HCT116 (cell line): ENCODE measurements at regions not wholly inside any gene's neighbourhood (a gene's known extent, or its start where the extent isn't known, plus 50 kb on each side); places are given as distances from the start of the nearest gene placed in this dataset.

Experiments
- CTCF ChIP-seq, 3 experiments: fragments of 200-600 bp in 1 of 3; sonication (generic) in 1 of 3; IDR thresholded peaks in 2 of 3; conservative IDR thresholded peaks in 1 of 3; 2 replicates each; pipeline ENCODE4 v1.5.1; 2012 to 2017; ENCODE audit warnings: low read depth in 2 of 3, low read length in 2 of 3, antibody characterized with exemption in 1 of 3, borderline replicate concordance in 1 of 3, control low read depth in 1 of 3, mild to moderate bottlenecking in 1 of 3, mixed read lengths in 1 of 3, mixed run types in 1 of 3, moderate library complexity in 1 of 3; ENCODE audit not compliant: insufficient read depth in 1 of 3
- ELF1 ChIP-seq: IDR thresholded peaks from 2 replicates; pipeline ENCODE4 v1.6.1; 2012; ENCODE audit warnings: low read depth, borderline replicate concordance
- EZH2 ChIP-seq: fragments of 200-600 bp; sonication (generic); IDR thresholded peaks from 2 replicates; pipeline ENCODE4 v1.6.1; 2017; ENCODE audit warnings: antibody characterized with exemption, mixed run types
- EZH2phosphoT487 ChIP-seq: fragments of 200-600 bp; IDR thresholded peaks from 2 replicates; pipeline ENCODE4 v1.6.1; 2018; ENCODE audit warnings: antibody characterized with exemption, borderline replicate concordance
- JUND ChIP-seq: IDR thresholded peaks from 2 replicates; pipeline ENCODE4 v1.6.1; 2012
- MAX ChIP-seq: IDR thresholded peaks from 2 replicates; pipeline ENCODE4 v1.6.1; 2012
- POLR2A ChIP-seq: IDR thresholded peaks from 2 replicates; pipeline ENCODE4 v1.7.0; 2011; ENCODE audit warnings: borderline replicate concordance; ENCODE audit not compliant: insufficient read depth, insufficient read length; ENCODE audit errors: extremely low read depth
- POLR2AphosphoS5 ChIP-seq: IDR thresholded peaks from 2 replicates; pipeline ENCODE4 v1.6.1; 2011; ENCODE audit warnings: mild to moderate bottlenecking, low read depth, low read length, moderate library complexity
- RAD21 ChIP-seq: IDR thresholded peaks from 2 replicates; pipeline ENCODE4 v1.6.1; 2012; ENCODE audit warnings: low read depth, mild to moderate bottlenecking
- SIN3A ChIP-seq: IDR thresholded peaks from 2 replicates; pipeline ENCODE4 v1.6.1; 2012; ENCODE audit warnings: low read depth
- SRF ChIP-seq: IDR thresholded peaks from 2 replicates; pipeline ENCODE4 v1.6.1; 2012; ENCODE audit warnings: low read depth

- TF ChIP-seq CTCF (IDR thresholded peaks at IDR 0.05 in 2 of 3, conservative IDR thresholded peaks at IDR 0.05 in 1 of 3; ENCODE audit: borderline replicate concordance in 1 of 3, insufficient read depth in 1 of 3, low read depth in 2 of 3, low read length in 2 of 3) (no peak), EZH2 (no peak), SIN3A (no peak), POLR2A (no peak), MAX (no peak), JUND (no peak), ELF1 (no peak), POLR2AphosphoS5 (no peak), RAD21 (no peak), EZH2phosphoT487 (no peak), SRF (no peak)
Observed at GRCh38 chr7:15084368-15084767, 181.8 kb upstream of the DGKB start.
